CD4-positive, alpha-beta T cell treated with Interleukin-15 for 4 hours (primary cell): ENCODE measurements at regions not wholly inside any gene's neighbourhood (a gene's known extent, or its start where the extent isn't known, plus 50 kb on each side); places are given as distances from the start of the nearest gene placed in this dataset.

Experiments
- DNase-seq: peaks from one replicate; pipeline ENCODE4 v3.0.0-alpha.2; 2020; ENCODE audit warnings: low spot score

DNA sequence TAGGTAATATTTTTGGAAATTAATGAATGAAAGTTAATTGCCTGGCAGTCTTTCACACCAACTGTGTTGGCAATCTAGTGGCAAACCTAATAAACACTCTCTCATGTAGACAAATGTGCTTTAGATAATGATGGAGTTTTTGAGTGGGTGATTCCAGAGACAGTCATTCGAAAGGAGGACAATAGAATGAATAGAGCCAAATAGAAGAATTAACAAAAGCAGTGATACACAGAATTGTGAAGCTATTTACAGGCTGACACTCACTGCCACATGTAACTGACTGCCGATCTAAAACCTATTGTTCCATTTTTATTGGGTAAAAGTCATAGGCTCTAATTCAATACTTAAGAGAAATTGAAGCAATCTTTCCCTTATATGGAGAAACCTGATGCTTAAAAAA is 338.5 kb downstream of the PCDH7 start:
- DNase-seq, result no peak

DNA sequence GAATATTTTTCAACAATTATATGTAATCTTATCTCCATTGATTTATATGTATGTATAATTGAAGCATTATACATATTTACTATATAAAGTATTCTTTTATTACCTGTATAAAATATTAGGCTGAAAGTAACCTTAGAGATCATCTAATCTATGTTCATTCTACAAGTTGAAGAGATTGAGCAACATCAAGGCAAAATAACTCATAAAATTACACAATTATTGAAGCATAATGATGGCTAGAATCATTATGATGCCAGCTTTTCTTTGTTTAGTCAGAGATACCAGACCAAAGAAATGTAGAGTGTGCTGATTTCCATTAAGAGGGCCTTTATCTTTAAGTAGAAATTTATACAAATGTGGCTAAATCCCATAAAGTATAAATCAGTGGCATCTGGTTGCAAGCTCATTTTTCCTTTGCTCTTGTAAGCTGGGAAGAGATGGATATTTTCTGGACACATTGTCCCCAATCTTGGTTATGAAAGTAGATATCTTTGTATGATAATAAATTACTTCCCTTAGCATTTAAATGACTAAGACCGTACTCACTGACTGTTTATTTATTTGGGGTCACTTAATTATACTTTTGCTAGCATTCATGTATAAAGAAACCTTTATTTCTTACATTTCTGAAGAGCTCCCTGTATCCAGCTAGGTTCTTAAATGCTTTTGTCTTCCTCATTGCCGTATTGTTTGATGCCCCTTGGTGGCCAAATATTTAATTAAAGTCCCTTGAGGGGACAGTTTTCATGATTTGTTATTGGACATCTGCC is 339.8 kb downstream of the PCDH7 start:
- no peak for DNase-seq

DNA sequence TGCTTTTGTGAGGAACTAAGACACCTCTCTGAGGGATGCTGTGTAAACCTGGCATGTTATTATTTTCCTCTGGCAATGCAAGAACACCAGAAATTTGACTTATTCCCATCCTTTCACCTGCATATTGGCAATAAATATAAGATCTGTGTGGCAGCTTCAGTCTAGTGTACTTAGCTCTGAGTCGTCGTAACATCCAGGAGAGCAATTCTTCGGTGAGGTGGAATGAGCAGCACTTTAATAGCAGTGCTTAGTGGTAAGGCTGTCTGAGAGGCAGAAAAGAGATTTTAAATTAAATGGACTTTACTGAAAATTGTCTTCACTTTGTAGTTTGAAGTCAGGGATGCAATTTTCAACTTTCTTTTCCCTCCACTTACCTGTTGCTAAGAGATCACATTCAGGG is 344.9 kb downstream of the PCDH7 start:
- no peak for DNase-seq

DNA sequence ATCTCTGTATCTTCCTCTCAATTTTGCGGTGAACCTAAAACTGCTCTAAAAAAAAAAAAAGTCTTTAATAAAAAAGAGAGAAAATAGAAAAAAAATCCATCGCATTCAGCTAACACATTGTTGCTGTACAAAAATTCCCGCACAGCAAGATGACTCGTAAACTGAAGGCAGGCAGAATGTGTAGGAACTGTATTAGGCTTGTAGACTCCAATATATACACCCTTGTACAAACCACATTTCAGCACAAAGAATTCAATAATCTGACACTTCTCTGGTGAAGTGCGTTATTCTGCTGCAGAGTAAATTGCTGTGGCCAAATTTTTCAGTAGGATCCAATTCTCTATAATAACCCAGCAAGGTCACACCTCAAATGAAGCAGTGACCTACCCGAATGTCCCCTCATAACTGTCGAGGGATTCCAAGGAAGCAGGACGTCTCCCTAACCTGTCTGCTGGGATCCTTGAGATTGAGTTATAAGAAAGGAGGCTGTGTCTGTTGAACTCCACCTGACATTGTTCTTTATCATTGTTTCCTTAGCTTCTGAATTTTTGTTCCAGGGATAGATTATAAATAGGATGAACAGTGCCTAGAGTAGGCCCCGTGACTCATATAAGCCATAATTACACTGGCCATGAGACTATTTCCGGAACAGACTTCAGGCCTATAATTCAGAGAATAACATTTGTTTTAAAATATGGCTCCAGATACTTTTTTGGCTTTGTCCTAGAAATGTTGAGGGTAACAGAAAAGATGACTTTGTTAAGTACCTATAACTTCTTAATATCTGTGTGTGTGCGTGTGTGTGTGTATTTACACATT is 348.3 kb downstream of the PCDH7 start:
- DNase-seq, result no peak

DNA sequence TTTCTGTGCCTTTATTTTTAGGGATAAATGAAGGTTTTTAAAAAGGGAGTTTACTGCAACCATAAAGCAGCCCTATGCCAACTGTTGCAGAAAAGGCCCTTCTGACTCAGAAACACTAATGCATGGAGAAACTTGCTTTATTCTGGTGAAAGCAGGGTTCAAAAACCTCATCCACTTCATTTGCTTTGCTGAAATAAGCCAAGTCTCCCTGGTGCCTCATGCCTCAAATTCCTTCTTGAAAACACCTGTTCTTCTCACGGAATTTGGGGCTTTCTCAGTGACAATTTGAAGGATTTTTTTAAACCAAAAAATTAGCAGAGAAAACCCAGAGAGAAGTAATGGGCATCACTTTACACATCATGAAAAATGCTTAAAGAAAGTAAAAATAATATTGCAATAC is 349.0 kb downstream of the PCDH7 start:
- no peak for DNase-seq

DNA sequence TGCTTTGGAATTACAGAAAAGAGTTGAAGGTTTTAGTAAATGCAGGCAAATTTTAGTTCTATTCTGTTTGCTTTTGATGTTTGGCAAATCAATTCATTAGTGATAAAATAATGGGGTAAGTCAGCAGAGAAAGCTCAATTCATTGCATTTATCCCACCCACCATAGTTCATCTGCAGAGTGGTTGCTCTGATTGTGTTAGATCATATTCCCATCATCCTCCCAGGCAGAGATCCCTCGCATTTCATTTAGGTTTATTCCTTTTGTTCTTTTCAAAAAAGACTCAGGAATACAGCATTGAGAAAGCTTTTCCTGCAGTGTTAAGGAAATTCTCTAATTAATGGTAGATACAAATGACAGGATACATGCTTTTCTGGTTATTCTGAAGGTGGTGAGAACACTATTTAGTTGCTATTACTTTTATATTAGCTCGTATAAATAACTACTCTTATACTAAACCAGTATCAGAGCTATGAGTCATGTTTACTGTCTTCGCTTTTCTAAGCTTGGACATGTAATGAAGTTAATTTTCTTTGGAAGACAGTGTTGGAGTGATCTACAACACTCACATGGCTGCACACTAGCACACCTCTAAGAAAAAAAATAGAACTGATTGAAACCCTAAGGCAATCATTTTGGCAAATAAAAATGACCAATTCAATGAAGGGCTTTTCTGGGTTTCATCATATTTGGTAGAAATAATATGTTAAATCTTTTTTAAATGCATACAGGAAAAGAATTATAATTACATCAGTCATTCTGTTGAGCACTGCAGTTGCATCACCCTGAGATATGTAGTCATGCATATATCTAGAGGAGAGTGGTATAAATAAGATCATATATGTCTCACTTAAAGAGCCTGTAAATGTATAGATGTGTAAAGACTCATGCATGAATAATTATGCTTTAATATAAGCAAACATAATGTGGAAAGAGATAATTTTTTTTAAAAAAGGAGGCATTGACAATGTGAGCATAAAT is 351.6 kb downstream of the PCDH7 start:
- no peak for DNase-seq

DNA sequence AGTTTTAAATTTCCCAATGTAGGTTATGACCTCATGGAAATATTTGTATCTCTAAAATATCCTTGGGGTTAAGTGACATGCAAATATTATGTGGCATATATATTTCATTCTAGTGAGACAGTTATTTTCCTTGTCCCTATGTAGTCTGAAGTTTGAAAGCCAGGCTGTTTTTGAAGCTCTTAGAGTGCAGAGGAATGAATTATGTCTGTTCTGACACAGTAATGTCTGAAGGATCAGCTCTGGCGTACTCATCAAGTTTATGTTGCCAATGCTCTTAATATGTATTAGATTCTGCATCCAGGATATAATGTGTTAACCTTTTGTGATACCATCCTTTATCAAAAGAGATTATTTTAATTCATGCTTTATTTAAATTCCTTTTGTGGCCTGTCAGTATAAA is 355.8 kb downstream of the PCDH7 start:
- DNase-seq, result no peak

DNA sequence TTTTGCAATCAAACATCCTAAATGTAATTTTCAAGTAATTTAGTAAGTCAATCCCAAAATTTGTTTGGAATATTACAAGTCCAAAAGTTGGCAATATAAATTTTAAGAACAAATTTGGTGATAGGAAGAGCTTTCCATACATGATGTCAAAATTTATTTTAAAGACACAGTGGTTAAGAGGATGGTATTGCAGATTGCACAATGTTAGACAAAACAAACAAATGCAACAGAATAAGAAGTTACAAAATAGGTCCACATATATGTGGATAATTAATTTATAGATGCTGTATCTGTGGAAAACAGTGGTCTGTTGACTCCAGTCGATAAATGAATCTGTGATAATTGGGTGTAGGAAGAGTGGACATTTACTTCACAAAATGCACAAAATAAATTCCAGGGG is 358.5 kb downstream of the PCDH7 start:
- DNase-seq, result no peak

DNA sequence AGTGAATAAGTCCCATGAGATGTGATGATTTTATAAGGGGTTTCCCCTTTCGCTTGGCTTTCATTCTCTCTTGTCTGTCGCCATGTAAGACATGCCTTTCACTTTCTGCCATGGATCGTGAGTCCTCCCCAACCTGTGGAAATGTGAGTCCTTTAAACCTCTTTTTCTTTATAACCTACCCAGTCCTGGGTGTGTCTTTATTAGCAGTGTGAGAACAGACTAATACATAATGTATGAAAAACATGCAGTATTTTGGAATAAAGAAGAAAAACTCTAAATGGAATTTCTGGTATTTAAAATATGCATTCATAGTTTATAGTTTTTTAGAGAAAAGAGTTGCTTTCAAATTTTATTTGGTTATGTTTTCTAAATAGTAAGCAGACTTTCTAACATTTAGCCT is 360.7 kb downstream of the PCDH7 start:
- DNase-seq, result no peak

DNA sequence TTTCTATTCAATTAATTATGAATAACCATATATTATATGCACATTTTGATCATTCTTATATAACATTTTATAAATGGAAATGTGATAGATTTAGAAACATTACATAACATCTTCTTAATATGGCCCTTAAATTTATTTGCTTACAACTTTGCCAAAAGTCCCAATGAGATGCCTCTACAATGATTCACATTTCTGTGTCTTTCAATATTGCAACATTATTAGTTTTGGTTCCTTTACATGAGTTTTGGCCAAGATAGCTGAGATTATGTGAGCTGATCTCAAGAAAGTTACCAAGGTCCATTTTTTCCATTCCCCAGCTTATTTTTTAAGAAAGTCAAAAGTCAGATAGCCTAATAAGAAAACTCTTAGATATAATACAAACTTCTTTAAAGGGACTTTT is 361.2 kb downstream of the PCDH7 start:
- DNase-seq, result no peak

DNA sequence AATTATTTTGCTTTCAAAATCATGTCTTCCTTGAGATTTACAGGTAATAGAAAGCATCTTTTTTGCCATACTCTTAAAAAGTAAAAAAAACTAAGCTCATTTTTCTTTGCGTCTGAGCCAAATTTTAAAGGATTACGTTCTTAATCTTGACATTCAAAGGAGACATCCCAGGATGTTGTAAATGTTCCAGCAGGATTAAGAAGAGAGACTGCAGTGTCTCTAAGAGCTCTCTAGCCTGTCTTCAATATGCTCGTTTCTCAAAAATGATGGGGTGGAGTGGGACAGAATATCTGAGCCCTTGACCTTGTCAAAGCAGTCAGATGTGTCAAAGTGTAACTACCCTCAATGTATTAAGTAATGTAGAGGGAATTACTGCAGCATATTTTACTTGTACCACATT is 363.3 kb downstream of the PCDH7 start:
- no peak for DNase-seq

DNA sequence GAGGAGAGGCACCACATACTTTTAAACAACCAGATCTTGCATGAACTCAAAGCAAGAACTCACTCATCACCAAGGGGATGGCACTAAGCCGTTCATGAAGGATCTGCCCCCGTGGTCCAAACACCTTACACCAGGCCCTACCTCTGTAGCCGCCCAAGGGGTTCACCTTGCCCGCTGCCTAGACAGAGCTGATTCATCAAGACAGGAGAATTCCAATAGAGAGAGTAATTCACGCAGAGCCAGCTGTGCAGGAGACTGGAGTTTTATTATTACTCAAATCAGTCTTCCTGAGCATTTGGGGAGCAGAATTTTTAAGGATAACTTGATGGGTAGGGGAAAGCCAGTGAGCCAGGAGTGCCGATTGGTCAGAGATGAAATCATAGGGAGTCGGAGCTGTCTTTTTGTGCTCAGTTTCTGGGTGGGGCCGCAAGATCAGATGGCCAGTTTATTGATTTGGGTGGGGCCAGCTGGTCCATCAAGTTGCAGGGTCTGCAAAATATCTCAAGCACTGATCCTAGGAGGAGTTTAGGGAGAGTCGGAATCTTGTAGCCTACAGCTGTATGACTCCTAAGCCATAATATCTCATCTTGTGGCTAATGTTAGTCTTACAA is 364.7 kb downstream of the PCDH7 start:
- DNase-seq, result no peak

DNA sequence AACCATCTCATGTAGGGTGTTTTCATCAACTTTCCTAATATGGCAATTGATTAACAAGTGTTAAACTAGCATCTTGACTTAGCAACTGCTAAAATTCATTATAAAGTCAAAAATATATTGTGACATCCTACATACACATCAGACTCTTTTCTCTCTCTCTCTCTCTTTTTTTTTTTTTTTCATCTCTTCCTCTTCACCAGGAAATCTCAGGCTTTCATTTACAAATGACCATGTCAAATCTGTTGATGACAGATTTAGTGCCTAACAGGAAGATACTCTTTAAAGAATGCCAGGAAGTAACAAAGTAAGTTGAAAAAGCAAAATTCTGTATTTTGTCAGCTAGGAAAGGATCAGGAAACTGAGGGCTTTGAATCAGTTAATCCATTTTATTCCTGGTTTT is 365.5 kb downstream of the PCDH7 start:
- no peak for DNase-seq

DNA sequence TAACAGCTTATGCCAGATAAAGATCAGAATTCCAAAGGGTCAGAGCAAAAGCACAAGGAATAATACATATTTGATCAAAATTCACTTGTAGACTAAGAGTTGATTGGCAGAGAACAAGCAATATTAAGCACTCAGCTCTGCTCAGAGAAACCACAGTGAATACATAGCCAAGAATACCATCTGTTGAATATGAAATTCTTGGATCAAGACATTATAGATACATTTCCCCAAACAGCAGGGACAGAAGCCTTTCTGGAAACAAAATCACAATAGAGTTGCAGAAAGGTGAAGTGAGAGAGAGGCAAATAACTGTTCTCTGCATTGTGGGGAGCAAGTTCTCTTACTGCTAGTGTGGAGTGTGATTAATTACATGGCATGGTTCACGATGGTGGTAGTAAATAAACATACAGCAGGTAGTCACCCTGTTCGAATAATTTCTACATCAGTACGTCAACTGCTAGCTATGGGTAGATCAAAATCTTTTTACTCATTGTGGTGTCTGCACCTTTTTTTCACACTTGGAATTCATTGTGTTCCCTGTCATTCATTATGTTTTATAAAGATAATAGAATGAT is 366.7 kb downstream of the PCDH7 start:
- no peak for DNase-seq

DNA sequence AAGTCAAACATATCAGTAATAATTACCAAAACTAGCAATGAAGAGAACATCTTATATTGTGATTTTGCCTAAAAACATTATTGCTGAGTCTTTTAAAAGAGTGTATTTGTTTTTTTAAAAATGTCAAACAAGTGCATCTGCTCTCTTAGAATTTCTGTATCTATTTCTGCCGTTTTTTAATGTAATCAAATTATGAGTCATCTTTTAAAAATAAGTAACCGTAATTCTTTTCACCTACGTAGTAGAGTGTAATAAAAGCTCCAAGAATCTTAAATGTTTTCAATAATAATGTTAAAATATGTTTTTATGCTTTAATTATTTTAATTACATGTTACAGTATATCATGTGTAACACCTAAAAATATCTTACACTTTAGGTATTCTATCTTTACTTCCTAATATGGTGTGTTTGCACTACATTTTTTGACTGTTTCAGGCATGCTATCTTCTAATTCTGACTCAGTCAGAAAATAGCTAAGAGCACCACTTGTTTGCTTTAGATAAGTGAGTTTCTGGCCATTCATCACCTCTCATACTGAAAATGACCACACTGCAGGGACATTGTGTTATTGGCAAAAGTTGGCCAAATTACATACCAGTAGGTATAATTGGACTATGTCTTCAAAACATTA is 368.5 kb downstream of the PCDH7 start:
- DNase-seq, result no peak

DNA sequence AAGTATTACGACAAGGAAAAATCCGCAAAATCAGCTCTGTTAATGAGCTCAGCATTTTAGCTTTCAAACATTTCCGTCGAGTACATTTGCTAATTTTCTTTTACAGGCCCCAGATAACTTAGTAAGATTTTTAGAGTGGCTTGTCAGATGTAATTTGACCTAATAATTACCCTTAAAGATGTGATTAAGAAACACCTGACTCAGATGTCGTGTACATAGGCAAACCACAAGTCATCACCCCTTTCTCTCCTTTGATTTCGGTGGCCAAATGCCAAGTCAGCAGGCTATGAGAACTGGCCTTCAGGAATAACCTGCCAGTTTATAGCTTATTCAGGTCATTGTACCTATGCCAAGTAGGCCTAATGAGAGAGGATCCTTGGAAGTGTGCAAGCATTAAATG is 369.6 kb downstream of the PCDH7 start:
- DNase-seq, result no peak

DNA sequence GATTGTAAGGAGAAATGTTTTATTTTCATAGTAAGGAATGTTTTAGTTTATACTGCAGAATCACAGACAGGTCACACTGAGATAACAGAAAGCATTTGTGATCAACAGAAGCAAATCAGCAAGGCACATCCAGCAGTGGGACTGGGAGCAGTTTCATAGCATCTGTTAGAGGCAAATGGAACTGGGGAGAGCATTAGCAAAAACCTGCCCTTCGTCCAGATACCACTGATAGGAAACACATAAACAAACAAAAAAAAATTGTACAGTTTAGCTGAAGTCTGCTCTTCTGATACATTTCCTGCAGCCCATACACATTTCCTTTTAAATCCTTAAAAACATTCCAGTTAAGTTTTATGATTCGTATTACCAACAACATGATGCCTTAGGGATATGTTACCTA is 374.3 kb downstream of the PCDH7 start:
- DNase-seq, result no peak

DNA sequence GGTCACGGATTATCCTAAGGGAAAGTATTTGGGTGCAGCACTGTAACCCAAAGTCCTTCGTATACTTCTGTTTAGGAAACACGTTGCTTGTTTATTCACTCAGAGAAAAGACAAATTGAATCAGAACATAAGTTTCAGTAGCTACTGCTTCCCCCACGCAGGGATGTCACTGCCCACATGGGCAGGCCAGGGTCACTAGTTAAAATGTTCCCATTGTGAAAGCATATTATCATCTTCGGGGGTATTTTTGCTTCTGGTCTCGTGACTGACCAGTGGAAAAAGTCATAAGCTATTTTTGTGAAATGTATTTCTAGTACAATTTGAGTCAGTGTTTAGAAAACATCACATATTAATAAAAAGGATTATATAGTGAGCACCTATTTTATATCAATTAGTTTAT is 377.8 kb downstream of the PCDH7 start:
- no peak for DNase-seq

DNA sequence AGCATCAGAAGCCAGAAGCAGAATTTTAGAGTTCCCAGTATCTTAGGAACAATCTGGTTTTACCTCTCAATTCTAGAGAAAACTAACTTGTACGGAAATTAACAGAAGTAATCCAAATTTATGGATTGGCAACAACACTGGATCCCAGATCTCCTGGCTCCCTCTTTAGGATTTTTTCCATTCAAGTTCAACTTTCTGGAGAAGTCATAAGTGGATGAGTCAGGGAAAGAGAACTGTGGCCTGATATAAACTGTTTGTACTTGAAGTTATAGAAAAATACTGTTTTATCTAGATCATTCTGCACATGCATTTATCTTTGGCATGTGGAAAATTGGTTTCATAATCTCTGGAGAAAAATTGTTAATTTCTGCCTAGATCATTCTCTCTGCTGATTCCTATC is 380.4 kb downstream of the PCDH7 start:
- DNase-seq, result no peak

DNA sequence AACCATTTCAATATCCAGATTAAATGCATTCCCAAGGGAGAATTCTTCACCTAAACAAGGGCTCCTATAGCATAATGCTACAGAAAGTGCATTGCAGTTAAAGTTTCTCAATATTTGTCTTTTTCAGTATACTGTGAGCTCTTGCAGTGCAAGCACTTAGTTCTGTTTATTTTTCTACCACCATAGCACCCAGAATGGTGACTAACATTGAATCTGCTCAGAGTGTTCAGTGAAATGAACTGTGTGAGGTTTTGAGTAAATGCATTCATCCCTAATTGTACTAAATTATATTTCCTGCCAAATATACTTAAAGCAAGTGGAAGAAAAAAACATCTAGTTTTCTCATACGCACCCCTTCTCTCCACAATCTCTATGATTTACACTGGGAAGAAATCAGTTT is 383.9 kb downstream of the PCDH7 start:
- no peak for DNase-seq

DNA sequence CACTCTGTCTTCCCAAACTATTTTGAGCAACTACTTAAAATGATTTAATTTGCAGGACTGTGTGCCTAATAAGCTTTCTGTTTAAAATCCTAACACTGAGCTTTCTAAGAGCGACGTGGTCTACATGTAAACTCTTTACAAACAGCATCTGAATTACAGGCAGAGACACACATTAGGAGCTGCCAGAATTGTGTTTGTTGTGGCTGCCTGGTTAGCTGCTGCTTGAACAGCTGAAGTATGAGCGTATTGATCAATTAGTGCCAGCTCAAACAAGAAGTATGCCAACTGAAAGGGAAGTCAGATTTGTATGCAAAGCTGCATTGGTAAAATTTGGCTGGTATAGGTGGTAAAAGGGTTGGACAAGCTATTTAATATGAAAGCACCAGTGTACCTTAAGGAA is 384.4 kb downstream of the PCDH7 start:
- DNase-seq, result no peak
